HCT116 (cell line): ENCODE measurements at regions not wholly inside any gene's neighbourhood (a gene's known extent, or its start where the extent isn't known, plus 50 kb on each side); places are given as distances from the start of the nearest gene placed in this dataset.

ENCODE experiments used
- ATAC-seq: fragments of 200-7000 bp; cut with Tn5 transposase; 2 replicates; pipeline ENCODE4 v1.9.1; 2020; ENCODE audit warnings: mild to moderate bottlenecking, moderate library complexity
- BruUV-seq: library from RNA; stranded (reverse); fragments of 400-500 nt; replicated peaks from 2 replicates; lab custom pipeline; 2021; lab: Mats Ljungman, UMichigan
- CTCF ChIA-PET: fragments of 300-600 bp; sonication (Branson Sonifier 250); formaldehyde crosslinking; loops from one replicate; lab custom pipeline; 2021; ENCODE audit warnings: antibody characterized with exemption; lab: Charles Lee
- POLR2A ChIA-PET: fragments of 300-600, 350-600 bp; sonication (Branson Sonifier 250); formaldehyde crosslinking; loops from one replicate; lab custom pipeline; 2021; ENCODE audit warnings: antibody characterized with exemption; lab: Charles Lee
- RAD21 ChIA-PET, 2 experiments: fragments of 300-600 bp; sonication (Branson Sonifier 250); formaldehyde crosslinking; loops; one replicate each; lab custom pipeline; 2023; ENCODE audit warnings: low total read pairs in 2 of 2; ENCODE audit not compliant: uncharacterized antibody in 2 of 2, unreplicated experiment in 2 of 2, low non-redundant PET in 1 of 2; lab: Charles Lee
- DNase-seq: peaks from one replicate; pipeline ENCODE4 v3.0.0-alpha.2; 2010; ENCODE audit warnings: low read depth, low spot score
- H2AFZ ChIP-seq: fragments of 200-600 bp; shearing (Covaris generic), sonication (generic); 2 replicates; pipeline ENCODE4 v1.6.1; 2017; ENCODE audit warnings: low read depth, mixed run types, mixed read lengths, antibody characterized with exemption, low read length; ENCODE audit not compliant: poor library complexity, severe bottlenecking
- H3K27ac ChIP-seq: 2 replicates; pipeline ENCODE4 v1.5.1; 2012; ENCODE audit warnings: low read depth, low read length
- H3K27me3 ChIP-seq: fragments of 200-600 bp; sonication (generic); 2 replicates; pipeline ENCODE4 v1.6.1; 2016; ENCODE audit warnings: mixed run types, low read length, mixed read lengths; ENCODE audit not compliant: insufficient read depth
- H3K36me3 ChIP-seq, 2 experiments: fragments of 200-500 bp in 1 of 2; fragments of 200-600 bp in 1 of 2; sonication (Bioruptor generic) in 1 of 2; sonication (generic) in 1 of 2; 2 replicates each; pipeline versions ENCODE4 v1.5.1 to v1.6.1; 2014 to 2016; ENCODE audit warnings: low read length in 2 of 2, inconsistent platforms in 1 of 2, mixed read lengths in 1 of 2, mixed run types in 1 of 2; ENCODE audit not compliant: insufficient read depth in 2 of 2, control insufficient read depth in 1 of 2
- H3K4me1 ChIP-seq, 2 experiments: fragments of 200-600 bp in 1 of 2; sonication (generic) in 1 of 2; 2 replicates each; pipeline versions ENCODE4 v1.5.1 to v1.6.1; 2012 to 2017; ENCODE audit warnings: low read length in 2 of 2, inconsistent platforms in 1 of 2, mild to moderate bottlenecking in 1 of 2, mixed read lengths in 1 of 2, mixed run types in 1 of 2, moderate library complexity in 1 of 2; ENCODE audit not compliant: insufficient read depth in 2 of 2, control insufficient read depth in 1 of 2
- H3K4me2 ChIP-seq: fragments of 200-600 bp; sonication (generic); 2 replicates; pipeline ENCODE4 v1.6.1; 2017; ENCODE audit warnings: mixed run types, low read length, mixed read lengths
- H3K4me3 ChIP-seq, 2 experiments: fragments of 200-600 bp in 1 of 2; sonication (generic) in 1 of 2; replicated peaks in 1 of 2; 2 replicates each; pipeline ENCODE4 v1.5.1; 2011 to 2016; ENCODE audit warnings: low read length in 2 of 2, control low read depth in 1 of 2, low read depth in 1 of 2, mild to moderate bottlenecking in 1 of 2, mixed read lengths in 1 of 2, mixed run types in 1 of 2
- H3K79me2 ChIP-seq: fragments of 200-600 bp; sonication (generic); 2 replicates; pipeline ENCODE4 v1.6.1; 2017; ENCODE audit warnings: mild to moderate bottlenecking, mixed run types, low read length, moderate library complexity, mixed read lengths; ENCODE audit not compliant: insufficient read depth
- H3K9ac ChIP-seq: fragments of 200-600 bp; sonication (generic); 2 replicates; pipeline ENCODE4 v1.6.1; 2016; ENCODE audit warnings: low read length, mixed read lengths
- H3K9me2 ChIP-seq: fragments of 200-600 bp; sonication (generic), shearing (Covaris generic); 2 replicates; pipeline ENCODE4 v1.6.1; 2017; ENCODE audit warnings: mixed run types, mild to moderate bottlenecking, moderate library complexity; ENCODE audit not compliant: insufficient read depth
- H3K9me3 ChIP-seq, 2 experiments: fragments of 200-500 bp in 1 of 2; fragments of 200-600 bp in 1 of 2; sonication (Bioruptor generic) in 1 of 2; sonication (generic) in 1 of 2; 2 replicates each; pipeline ENCODE4 v1.6.1; 2014 to 2017; ENCODE audit warnings: low read length in 2 of 2, mixed read lengths in 2 of 2, inconsistent platforms in 1 of 2, low read depth in 1 of 2, mild to moderate bottlenecking in 1 of 2, mixed run types in 1 of 2, moderate library complexity in 1 of 2; ENCODE audit not compliant: control insufficient read depth in 1 of 2, insufficient read depth in 1 of 2
- H4K20me1 ChIP-seq: fragments of 200-600 bp; sonication (generic), shearing (Covaris generic); 2 replicates; pipeline ENCODE4 v1.6.1; 2017; ENCODE audit warnings: mixed run types, mild to moderate bottlenecking, moderate library complexity; ENCODE audit not compliant: insufficient read depth
- EZH2phosphoT487 ChIP-seq: fragments of 200-600 bp; IDR thresholded peaks from 2 replicates; pipeline ENCODE4 v1.6.1; 2018; ENCODE audit warnings: antibody characterized with exemption, borderline replicate concordance
- POLR2A ChIP-seq: IDR thresholded peaks from 2 replicates; pipeline ENCODE4 v1.7.0; 2011; ENCODE audit warnings: borderline replicate concordance; ENCODE audit not compliant: insufficient read depth, insufficient read length; ENCODE audit errors: extremely low read depth
- ZFX ChIP-seq: fragments of 450-650 bp; IDR thresholded peaks from 2 replicates; pipeline ENCODE4 v1.6.1; 2017
- ZNF274 ChIP-seq: fragments of 200-500 bp; sonication (Bioruptor generic); IDR thresholded peaks from 2 replicates; pipeline ENCODE4 v1.6.1; 2014; ENCODE audit warnings: mild to moderate bottlenecking, low read depth, low read length, inconsistent platforms
- intact Hi-C: fragments of 100-400 bp; cut with micrococcal nuclease; formaldehyde crosslinking; loops from 2 replicates; pipeline ENCODE4 v1.10.0; 2022
- TF ChIP-seq, protein P1 (sequence below): IDR thresholded peaks from 2 replicates; pipeline ENCODE4 v1.6.1; 2012; ENCODE audit warnings: low read depth
- TF ChIP-seq, protein P2 (sequence below): IDR thresholded peaks from 2 replicates; pipeline ENCODE4 v1.6.1; 2012
- TF ChIP-seq, protein P3 (sequence below), 3 experiments: fragments of 200-600 bp in 1 of 3; sonication (generic) in 1 of 3; IDR thresholded peaks in 2 of 3; conservative IDR thresholded peaks in 1 of 3; 2 replicates each; pipeline ENCODE4 v1.5.1; 2012 to 2017; ENCODE audit warnings: low read depth in 2 of 3, low read length in 2 of 3, antibody characterized with exemption in 1 of 3, borderline replicate concordance in 1 of 3, control low read depth in 1 of 3, mild to moderate bottlenecking in 1 of 3, mixed read lengths in 1 of 3, mixed run types in 1 of 3, moderate library complexity in 1 of 3; ENCODE audit not compliant: insufficient read depth in 1 of 3
- TF ChIP-seq, protein P4 (sequence below): IDR thresholded peaks from 2 replicates; pipeline ENCODE4 v1.6.1; 2012

DNA sequence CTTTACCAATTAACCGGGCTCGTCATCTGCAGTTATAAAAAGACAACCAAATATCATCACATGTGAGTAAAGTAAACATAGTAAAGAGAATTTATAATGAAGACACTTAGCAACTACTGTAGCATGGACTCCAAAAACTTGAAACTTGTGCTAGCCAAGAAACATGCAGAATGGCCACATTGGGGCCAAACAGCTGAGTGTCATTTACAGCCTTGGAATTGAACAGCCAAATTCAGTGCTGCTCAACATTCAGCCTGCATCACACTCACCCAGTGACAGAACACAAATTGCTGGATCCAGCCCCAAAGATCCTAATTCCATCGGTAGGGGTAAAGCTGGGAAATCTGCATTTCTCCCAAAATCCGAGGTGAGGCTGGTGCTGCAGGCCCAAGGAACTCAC is 224.8 kb upstream of the GYPC start:
- POLR2A ChIA-PET, result no interaction called here
- ATAC-seq, result no peak
- Histone ChIP-seq H3K79me2 (no peaks in the 10 kb centered on the region), H3K4me1 (no peaks in the 10 kb centered on the region), H3K27me3 (no peaks in the 10 kb centered on the region), H4K20me1 (no peaks in the 10 kb centered on the region), H3K9me3 (peaks cover under 1 to 5% of the 10 kb centered on the region in 2 experiments; a peak in 2 of 4 replicates), H3K4me3 (no peak overlapping the region), H3K9ac (no peak overlapping the region), H3K4me2 (no peak overlapping the region), H2AFZ (no peak overlapping the region), H3K36me3 (no peaks in the 10 kb centered on the region), H3K9me2 (no peaks in the 10 kb centered on the region), H3K27ac (no peak overlapping the region)
- intact Hi-C loops, result no loop called here
- TF ChIP-seq ZFX (no peak), EZH2phosphoT487 (no peak), ZNF274 (no peak), POLR2A (no peak)
- TF ChIP-seq, protein P1, sequence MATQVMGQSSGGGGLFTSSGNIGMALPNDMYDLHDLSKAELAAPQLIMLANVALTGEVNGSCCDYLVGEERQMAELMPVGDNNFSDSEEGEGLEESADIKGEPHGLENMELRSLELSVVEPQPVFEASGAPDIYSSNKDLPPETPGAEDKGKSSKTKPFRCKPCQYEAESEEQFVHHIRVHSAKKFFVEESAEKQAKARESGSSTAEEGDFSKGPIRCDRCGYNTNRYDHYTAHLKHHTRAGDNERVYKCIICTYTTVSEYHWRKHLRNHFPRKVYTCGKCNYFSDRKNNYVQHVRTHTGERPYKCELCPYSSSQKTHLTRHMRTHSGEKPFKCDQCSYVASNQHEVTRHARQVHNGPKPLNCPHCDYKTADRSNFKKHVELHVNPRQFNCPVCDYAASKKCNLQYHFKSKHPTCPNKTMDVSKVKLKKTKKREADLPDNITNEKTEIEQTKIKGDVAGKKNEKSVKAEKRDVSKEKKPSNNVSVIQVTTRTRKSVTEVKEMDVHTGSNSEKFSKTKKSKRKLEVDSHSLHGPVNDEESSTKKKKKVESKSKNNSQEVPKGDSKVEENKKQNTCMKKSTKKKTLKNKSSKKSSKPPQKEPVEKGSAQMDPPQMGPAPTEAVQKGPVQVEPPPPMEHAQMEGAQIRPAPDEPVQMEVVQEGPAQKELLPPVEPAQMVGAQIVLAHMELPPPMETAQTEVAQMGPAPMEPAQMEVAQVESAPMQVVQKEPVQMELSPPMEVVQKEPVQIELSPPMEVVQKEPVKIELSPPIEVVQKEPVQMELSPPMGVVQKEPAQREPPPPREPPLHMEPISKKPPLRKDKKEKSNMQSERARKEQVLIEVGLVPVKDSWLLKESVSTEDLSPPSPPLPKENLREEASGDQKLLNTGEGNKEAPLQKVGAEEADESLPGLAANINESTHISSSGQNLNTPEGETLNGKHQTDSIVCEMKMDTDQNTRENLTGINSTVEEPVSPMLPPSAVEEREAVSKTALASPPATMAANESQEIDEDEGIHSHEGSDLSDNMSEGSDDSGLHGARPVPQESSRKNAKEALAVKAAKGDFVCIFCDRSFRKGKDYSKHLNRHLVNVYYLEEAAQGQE, result no peak
- TF ChIP-seq, protein P2, sequence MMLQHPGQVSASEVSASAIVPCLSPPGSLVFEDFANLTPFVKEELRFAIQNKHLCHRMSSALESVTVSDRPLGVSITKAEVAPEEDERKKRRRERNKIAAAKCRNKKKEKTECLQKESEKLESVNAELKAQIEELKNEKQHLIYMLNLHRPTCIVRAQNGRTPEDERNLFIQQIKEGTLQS, result no peak
- TF ChIP-seq, protein P3, sequence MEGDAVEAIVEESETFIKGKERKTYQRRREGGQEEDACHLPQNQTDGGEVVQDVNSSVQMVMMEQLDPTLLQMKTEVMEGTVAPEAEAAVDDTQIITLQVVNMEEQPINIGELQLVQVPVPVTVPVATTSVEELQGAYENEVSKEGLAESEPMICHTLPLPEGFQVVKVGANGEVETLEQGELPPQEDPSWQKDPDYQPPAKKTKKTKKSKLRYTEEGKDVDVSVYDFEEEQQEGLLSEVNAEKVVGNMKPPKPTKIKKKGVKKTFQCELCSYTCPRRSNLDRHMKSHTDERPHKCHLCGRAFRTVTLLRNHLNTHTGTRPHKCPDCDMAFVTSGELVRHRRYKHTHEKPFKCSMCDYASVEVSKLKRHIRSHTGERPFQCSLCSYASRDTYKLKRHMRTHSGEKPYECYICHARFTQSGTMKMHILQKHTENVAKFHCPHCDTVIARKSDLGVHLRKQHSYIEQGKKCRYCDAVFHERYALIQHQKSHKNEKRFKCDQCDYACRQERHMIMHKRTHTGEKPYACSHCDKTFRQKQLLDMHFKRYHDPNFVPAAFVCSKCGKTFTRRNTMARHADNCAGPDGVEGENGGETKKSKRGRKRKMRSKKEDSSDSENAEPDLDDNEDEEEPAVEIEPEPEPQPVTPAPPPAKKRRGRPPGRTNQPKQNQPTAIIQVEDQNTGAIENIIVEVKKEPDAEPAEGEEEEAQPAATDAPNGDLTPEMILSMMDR (IDR thresholded peaks at IDR 0.05 in 2 of 3, conservative IDR thresholded peaks at IDR 0.05 in 1 of 3; ENCODE audit: borderline replicate concordance in 1 of 3, insufficient read depth in 1 of 3, low read depth in 2 of 3, low read length in 2 of 3), result no peak
- TF ChIP-seq, protein P4, sequence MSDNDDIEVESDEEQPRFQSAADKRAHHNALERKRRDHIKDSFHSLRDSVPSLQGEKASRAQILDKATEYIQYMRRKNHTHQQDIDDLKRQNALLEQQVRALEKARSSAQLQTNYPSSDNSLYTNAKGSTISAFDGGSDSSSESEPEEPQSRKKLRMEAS, result no peak
- BruUV-seq, result no TSS peak
- no peak for DNase-seq
- RAD21 ChIA-PET, result no interaction called here
- CTCF ChIA-PET, result no interaction called here
